Hematopoietic multipotent progenitor cell treated with erythropoietin and hydrocortisone succinate and interleukin-3 and kit ligand, for 8 days (in vitro differentiated cells): ENCODE measurements at regions not wholly inside any gene's neighbourhood (a gene's known extent, or its start where the extent isn't known, plus 50 kb on each side); places are given as distances from the start of the nearest gene placed in this dataset.
A peak's percentile ranks its signal among the peaks of the same experiment; 100 is the strongest.

Source experiments
- DNase-seq: peaks from one replicate; pipeline ENCODE4 v3.0.0-alpha.2; 2015

DNA sequence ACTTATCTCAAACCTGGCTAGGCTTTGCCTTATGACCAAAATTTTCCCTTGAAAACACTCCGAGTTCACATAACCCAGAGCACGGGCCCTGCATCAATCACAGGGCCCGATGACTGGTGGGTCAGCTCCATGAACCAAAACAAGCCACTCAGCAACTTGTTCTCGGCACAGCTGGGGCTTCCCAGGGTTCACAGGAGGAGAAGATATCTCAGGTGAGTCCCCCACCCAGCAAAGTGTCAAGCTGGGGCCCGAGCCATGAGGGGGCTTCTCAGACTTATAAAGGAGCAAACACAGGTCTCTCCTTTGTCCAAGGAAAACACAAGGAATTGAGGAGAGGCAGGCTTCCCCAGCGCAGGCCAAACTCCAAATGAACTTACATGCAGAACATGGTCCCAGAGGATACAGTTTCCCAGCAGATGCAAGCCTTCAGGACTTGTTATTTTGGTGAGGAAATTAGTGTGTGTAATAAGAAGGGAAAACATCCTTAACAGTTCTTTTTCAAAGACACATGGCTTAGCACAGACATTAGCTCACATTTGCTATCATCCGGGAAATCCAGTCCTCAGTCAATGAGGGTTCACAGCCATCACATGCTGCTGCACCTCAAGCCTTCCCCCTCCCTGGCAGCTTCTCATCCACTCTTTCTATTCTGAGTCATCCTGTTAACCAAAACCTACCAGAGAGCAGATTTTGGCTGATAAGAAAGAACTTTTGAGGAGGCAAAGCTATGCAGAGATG is 98.1 kb upstream of the NFIA start:
- no peak for DNase-seq

DNA sequence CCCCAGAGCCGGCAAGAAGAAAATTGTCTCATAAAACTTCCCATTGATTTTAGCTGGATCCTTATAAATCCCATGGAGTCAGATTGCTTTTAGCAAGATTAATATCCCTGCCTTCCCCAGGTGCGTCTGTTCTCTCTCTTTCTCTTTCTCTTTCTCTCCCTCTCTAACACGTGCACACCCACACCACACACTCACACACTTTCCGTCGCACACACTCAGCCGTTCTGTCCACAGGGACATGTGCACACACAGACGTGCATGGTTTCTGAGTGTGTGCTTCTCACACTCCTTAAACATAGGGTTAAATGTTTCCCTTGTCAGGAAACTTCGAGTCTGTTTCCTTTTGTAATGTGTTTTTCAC is 98.7 kb upstream of the NFIA start:
- DNase-seq = no peak

DNA sequence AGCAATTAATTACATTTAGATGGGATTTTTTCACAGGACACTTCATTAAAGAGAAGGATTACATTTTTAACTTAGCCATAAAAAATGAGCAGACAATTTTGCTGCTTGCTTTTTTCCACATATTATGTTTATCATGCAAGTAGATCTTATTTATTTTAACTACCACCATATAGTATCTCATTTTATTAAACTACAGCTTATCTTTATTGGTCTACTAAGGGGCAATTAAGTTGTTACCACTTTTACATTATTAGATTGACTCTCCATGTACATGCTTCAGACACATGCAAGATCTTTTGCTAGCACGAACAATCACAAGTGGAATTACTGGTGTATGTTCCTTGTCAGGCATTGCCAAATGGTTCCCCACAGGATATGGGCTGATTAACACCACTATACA is 99.8 kb upstream of the NFIA start:
- DNase-seq = no peak

DNA sequence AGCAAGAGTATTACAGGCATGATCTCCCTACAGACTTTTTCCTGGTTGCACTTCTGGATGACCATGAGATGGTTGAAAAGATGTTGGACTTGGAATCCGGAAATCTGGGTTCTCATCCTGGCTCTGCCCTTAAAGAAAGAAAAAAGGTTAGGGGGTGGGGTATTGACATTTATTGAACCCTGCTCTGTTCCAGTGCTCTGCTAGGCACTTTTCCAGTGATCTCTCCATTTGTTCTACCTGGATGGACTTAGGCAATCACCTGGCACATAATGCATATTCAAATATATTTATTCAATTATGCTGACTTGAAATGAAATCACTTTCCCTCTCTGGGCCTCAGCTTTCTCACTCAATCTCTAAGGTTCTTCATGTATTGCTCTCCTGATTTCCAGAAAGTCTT is 101.0 kb upstream of the NFIA start:
- DNase-seq = no peak

DNA sequence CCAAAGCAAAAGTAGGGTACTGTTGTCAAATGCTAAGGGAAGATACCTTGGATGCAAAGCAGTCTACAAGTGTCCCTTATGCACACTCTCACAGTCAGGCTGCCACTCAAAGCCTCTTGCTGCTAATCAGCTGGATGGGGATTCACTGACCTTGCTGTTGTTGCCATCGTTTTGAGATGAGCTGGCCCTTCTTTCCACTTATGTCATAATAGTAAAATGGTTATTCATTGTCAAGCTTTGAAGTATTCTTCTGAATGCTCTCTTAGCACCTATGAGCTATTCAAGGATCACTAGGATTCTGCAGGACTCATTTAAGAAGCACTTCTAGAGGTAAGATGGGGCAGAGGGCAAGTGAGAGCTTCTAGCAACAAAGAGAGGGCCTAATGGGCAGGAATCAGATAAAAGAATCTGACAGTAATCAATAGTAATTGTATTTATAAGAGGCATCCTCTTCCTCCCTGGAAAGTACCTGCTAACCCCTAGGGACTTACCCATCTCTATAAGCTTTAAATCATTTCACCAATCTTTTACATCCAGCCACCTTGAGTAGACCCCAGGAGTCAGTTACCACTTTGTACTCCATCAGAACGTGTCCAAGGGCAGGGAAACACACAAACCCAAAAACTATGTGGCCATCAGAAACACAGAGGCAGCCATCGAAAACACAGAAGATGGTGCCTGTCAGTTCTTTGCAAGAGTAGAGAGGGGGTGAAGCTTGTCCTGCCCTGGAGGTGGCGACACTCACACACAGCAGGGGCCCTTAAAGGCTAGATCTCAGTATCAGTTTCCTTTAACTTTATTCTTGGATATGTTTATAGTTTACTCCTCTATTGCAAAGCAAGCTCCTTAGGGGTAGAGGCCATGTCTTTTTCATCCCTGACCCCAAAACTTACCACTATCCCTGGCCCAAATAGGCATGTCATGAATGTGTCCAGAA is 103.7 kb upstream of the NFIA start:
- DNase-seq = peak; percentile 80

DNA sequence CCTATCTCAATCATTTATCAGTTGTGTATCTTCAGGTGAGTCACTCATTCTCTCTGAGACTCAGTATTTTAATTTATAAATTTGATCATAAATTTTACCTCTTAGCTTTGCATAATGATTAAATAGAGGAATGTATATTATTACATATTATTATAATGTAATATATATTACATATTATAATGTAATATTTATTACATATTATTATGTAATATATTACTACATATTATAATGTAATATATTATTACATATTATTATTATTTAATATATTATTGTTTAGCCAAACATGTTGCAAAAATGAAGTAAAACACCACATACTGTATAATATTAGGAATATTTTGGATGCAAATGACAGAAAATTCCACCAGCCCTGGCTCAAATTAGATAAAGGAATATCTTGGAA is 104.7 kb upstream of the NFIA start:
- no peak for DNase-seq

DNA sequence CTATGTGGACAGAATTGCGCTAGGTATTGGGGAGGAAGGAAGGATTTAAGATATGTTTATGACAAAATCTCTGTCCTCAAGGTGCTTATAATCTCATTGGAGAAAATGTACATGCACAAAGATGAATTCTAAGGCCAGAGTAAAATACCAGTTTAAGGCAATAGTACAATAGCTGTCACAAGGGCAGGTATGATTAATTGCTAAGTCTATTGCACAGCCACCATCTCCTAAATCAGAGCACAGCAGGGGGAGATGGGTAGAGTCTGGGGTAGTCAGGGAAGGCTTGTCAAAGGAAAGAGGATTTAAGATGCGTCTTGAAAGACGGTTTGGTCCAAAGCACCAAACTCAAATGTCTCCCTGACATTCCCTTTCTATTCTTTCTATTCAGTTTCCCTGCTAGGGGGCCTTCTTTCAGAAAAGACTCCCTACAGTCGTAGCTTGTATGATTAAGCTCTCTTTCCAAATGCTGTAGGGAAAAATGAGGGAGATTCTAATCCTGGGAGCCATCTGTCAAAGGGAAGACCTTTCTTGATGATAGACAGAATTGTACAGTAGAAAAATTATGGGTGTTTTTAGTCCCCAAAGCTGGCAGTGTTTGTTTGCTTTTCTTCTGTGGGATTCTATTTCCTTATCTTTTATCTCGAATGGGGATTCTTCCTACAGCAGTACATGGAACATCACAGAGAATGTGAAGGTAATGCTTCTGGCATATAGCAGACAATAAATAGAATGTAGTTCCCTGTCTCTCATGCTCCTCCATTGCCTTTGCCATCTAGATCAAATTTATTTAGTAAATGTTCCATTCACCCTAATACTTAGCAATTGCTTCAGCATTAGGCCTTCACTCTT is 107.6 kb upstream of the NFIA start:
- DNase-seq = no peak

DNA sequence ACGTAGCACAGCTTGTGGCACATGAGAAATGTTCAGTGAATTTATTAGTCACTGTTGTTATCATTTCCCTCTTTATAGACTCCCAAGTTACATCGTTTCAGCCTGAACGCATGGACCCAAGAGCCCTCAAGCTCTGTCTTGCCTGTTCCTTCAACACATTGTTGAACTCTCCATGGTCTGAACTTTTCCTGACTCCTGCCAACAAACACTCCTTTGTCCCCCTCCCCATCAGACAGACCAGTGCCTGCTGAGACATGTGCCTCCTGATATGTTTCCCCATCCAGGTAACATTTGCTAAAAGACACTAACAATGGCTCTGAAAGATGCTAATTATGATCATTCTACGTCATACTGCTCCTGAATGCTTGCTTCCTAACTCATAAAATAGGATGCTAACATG is 108.7 kb upstream of the NFIA start:
- DNase-seq = no peak

DNA sequence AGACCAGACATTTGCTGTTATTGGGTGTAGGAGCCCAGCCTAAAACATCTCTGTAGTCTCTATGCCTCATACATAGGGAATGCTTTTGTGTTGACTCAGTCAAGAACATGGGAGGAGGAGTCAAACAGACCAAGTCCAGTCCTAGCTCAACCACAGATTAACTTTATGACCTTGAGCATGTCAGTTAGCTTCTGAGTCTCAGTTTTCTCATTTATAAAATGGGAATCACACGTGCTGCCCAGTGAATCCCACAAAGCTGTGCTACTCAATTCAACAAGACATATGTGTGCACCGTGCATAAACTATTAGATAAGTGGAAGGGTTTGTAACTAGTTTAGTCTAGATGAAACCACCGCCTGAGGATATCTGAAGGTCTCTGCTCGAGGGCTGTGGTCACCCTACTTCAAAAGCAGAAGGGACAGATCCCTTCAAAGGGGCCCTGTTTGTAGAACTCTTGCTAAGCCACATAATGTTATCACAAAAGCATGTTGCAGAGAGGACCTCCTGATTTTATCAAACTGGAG is 109.5 kb upstream of the NFIA start:
- DNase-seq = peak; percentile 81

DNA sequence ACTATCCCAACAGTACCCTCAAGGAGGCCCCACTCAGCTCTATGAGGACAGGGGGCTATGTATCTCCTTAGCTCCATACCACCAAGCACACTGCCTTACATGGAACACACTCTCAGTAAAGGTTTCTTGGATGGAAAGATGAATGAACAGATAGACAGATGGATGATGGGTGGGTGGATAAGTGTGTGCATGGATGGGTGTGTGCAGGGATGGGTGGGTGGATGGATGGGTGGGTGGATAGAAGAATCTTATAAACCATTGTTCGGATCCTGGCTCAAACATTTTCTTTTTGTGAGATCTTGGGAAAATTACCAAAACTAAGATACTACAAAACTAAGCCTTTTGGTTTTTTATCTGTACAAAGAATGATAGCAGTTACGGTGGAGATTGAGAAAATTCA is 111.0 kb upstream of the NFIA start:
- DNase-seq = no peak

DNA sequence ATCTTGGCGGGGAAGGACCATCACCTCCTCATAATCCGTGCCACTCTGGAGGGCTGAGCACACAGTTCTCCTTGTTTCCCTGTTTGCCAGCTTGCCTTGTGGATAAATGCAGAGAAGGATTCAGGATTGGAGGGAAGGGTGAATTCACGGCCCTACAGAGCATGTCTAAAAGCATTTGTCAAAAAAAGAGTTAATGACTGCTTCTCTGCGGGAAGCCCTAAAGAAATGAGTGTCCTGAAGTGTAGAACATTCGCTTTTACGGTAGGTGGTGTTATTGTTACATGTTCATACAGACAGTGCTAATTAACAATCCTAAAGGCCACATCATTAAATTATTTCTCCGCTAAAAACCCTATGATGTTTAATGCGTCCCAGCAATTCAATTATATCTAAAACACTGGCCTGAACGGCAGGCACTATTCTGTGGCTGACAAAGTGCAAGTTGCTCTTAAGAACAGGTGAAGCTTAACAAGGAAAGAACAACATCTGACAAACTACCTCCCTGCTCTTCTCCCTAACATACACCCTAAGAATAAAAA is 112.3 kb upstream of the NFIA start:
- DNase-seq = peak; percentile 64

DNA sequence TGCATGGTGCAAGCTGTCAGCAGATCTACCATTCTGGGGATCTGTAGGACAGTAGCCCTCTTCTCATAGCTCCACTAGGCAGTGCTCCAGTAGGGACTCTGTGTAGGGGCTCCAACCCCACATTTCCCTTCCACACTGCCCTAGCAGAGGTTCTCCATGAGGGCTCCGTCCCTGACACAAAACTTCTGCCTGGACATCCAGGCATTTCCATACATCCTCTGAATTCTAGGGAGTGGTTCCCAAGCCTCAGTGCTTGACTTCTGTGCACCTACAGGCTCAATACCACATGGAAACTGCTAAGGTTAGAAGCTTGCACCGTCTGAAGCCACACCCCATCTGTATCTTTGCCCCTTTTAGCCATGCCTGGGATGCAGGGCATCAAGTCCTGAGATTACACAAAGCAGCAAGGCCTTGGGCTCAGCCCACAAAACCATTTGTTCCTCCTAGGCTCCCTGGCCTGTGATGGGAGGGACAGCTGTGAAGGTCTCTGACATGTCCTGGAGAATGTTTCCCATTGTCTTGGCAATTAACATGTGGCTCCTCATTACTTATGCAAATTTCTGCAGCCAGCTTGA is 117.0 kb upstream of the NFIA start:
- no peak for DNase-seq

DNA sequence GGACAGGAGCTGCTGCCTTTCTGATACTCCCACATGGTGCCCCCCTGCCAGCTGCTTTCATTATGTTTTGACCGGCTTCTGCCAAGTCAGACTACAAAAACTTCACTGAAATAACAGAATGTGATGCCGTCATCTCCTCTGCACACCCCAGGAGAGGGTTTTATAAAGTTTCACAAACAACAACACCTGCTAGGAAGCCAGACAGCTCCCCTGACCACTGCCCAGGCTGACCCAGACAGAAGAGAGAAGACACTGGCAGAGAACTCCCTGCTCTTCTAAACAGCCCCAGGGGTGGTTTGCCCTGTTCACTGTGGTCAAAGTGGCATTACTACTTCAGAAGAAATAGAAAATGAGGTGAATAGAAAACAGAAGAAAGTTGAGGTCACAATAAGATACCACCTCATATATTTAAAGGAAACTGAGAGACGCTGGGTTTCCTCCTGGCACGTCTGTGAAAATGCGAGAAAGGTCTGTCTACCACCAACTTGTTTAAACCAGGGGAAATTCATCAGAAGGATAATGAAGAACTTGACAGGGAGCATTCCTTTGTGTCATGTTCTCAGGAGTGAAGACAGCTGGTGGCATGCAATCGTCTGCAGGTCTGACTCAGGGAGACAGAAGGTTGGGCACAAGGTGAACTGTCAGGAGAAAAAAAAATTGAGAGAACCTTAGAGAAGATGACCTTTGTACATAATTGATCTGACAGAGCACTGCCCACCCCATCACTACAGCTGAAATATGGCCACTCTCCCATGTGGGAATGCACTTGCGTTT is 119.0 kb upstream of the NFIA start:
- DNase-seq = no peak

DNA sequence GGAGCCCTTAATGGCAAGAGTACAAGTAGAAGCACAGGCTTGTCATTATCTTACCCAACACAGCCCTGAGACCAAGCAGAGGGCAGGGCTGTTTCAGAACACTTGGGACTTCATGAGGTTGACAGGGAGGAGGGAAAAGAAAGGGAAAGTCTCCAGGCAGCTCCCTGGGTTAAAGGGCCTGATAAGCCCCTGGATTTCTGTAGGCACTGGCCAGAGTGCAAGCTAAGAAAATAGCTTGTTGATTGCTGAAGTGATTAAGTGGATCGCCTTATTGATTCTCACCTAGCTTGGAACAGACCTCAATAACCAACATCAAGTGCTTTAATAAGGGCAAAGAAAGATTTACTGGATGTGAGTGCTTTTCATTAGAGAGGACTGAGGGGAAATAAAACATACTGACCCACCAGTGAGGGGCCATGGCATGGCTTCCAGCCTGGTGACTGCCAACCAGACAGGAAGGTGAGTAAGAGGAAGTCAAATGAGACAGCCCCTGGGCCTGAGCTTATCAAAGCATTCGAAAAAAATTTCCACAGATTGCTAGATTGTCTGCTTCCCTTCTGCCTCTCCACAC is 121.4 kb upstream of the NFIA start:
- peak; percentile 87 for DNase-seq

DNA sequence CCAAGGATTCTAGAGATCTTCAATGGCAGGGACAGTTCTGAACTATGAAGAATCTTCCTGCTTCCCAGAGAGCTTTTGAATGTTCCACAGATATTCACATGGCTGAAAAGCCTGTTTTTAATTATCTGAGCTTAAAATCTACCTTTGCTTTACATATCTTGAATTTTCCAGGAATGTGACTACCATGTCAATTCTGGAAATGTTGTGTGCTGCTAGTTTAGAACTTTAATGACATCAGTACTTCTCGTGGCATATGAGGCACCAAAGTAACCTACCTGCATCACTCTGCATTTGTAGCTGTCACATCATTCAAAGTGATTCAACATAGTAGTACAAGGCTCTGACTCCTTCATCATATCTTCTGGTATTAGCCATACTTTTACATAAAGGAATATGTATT is 122.7 kb upstream of the NFIA start:
- DNase-seq = no peak

DNA sequence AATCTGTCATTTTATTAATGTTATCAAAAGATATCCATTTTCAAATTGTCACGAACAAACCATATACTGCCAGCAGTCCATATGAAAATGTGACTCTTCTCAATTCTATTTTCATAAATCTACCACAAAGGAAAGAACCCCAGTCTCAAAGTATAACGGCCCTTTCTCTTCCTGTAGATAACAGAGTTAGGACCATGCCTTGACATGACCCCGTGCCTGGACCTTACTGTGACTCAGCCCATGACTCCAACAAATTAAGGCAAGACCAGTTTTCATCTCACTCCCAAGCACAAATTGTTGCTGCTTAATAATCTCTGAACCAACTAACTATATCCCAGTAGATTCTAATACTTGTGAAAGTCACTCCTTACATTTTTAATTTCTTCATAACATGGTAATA is 124.4 kb upstream of the NFIA start:
- peak; percentile 64 for DNase-seq

DNA sequence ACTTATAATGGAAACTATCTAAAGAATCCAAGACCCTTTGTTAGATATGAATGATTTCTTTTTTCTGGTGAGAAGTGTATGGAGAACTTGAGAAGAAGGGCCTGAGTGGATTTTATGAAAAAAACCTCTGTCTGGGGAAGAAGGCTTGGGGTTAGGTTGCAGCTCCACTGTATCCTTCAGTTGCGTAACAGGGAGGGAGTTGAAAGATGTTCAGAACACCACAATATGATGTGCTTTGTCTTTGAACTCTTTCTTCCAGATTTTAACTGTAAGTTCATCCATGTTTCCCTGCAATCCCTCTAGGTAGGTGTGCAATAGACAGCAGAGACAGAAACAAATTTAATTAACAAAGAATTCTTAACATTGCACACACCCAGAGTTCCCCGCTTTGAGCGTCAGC is 125.8 kb upstream of the NFIA start:
- DNase-seq = no peak

DNA sequence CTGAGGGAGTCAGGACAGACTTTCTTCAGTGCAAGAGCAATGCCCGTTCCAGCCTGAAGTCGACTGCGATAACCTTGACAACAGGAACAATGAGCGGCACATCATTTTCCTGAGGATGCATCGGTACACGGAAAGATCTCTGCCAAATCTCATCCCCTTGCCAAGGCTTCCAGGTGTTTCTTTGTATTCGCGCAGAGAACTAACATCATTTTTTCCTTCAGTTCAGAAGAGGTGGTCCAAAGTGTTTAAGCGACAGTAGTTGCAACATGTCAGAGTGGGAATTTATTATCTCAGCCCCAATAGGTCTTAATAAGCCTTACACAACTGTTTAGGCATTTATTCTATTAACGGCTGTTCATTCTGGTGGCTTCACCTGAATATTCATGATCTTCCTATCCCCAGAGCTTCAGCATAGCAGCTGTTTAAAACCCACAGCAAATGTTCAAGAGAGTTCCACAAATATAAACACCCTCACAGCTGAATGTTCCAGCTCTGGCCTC is 129.7 kb upstream of the NFIA start:
- DNase-seq = no peak

DNA sequence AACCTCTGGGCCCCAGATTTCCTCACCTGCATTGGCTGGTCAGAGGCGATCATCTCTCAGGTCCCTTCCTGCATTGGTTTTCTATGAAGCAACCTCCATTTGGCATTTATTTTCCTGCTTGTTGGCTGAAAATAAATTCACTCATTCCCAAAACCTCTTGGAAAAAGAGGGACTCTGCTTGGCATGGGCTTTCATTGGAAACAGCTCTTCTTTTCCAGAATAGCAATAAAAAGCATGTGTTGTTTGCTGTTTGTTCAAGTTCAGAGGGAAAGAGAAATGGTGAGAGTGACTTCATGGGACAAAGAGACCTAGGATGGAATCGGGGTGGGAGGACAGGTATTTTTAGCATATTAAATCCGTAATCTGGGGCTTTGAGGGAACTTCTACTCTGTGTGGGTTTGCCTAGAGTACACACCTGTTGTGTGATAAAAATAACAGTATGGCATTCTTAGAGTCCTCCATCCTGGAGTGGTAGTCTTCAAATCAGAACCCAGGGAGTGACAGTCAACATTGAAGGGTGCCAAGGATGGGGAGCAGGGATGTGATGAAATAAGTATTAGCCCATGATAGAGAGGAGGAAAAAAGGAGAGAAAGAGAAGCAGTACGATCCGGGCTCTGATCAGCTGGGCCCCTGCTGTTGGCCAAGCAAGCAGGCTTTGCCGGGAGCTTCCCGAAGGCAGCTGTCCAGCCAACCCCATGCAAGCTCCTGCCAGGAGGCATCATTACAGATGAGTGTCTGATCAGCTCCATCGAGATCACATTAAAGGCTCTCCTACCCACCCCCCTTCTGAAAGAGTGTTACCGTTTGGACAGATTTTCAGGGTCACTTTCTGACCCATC is 131.9 kb upstream of the NFIA start:
- DNase-seq = no peak

DNA sequence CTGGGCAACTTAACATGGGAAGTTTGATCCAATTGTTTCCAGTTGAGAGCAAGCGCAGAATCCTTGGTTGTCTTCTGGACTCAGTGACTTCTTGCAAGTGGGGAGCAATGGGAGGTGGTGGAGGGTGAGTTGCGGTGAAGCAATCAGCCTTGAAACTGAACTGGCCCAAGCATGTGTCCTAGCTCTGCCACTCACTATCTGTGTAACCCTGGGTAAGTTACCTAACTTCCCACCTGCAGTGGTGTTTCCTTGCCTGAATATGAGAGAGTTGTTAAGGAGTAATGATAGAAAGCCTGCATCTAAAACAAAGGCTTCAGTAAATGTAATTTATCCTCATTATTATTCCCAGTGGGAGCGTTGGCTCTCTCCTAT is 132.5 kb upstream of the NFIA start:
- DNase-seq = no peak
